ENCODE measurements at regions not wholly inside any gene's neighbourhood (a gene's known extent, or its start where the extent isn't known, plus 50 kb on each side); places are given as distances from the start of the nearest gene placed in this dataset.
"Not testable (repeated sequence)": the region's sequence is repeated elsewhere in the genome, so short reads cannot be mapped to it uniquely, and the experiment has no call there.

- DNase-seq (ENCODE audit: low read depth in 4 of 4, low spot score in 1 of 4) = no peak
These were observed 70.0 kb downstream of the KCTD15 start for GRCh38 chr19:33866696-33867095.

- no peak for DNase-seq (ENCODE audit: low read depth in 4 of 4, low spot score in 1 of 4)
These were observed 71.5 kb downstream of the KCTD15 start for GRCh38 chr19:33868076-33868735.

DNA sequence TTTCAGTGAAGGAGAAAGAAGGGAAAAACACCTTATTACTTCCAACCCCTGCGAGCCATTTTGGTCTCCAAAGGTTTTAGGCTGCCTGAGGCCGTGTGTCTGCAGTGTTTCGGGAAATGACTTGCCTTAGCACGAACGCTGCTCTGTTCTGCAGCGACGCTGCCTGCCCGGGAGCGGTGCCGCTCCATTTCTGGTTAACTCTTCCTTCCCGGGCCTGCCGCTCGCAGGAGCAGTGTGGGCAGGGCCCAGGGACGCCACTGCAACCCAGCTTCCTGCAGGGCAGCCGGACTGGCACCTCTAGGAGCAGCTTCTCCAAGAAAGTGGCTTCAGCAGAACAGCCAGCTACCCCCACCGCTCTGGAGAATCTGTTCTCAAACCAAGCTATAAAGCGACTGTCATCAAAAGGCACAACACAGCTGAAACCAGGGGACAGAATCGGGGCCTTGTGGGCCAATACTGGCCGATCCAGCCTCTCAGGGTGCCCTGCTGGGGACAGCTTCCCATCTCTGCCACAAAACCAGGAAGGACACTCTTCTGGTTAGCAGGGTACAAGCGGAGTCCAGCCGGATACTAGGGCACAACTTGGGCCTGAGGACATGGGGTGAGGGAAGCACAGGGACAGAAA lies 72.2 kb downstream of the KCTD15 start:
- no peak for DNase-seq (ENCODE audit: low read depth in 4 of 4, low spot score in 1 of 4)

DNA sequence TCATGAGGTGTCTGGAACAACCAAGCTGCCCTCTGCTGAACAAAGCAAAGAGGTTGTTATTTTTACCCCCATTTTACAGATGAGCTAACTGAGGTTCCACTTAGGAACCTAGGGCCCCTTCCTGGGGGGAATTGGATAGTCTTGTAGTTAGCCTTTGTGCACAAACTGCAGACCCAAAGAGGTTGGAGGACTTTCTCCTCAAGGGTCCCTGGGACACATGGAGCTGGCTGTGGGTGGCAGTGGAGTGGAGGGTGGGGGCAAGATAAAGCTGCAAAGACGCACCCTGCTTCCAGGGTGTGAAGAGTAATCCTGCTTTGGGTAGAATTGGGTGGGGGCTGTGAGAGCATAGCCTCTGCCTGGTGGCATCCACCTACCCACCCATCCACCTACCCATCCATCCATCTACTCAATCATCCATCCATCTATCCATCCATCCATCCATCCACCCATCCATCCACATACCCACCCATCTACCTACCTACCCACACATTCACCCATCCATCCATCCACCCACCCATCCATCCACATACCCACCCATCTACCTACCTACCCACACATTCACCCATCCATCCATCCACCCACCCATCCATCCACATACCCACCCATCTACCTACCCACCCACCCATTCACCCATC lies 73.7 kb downstream of the KCTD15 start:
- DNase-seq (ENCODE audit: low read depth in 4 of 4, low spot score in 1 of 4) = not testable (repeated sequence)

GRCh38 chr19:33871605-33872004 lies 74.9 kb downstream of the KCTD15 start:
- no peak for DNase-seq (ENCODE audit: low read depth in 4 of 4, low spot score in 1 of 4)

GRCh38 chr19:33872445-33873320 lies 76.0 kb downstream of the KCTD15 start:
- no peak for DNase-seq (ENCODE audit: low read depth in 4 of 4, low spot score in 1 of 4)

GRCh38 chr19:33875071-33875470 lies 78.4 kb downstream of the KCTD15 start:
- DNase-seq (ENCODE audit: low read depth in 4 of 4, low spot score in 1 of 4) = no peak

GRCh38 chr19:33876192-33876591 lies 79.5 kb downstream of the KCTD15 start:
- DNase-seq (ENCODE audit: low read depth in 4 of 4, low spot score in 1 of 4) = no peak

- DNase-seq (ENCODE audit: low read depth in 4 of 4, low spot score in 1 of 4) = no peak
These were observed 81.4 kb downstream of the KCTD15 start for GRCh38 chr19:33878030-33878544.

- DNase-seq (ENCODE audit: low read depth in 4 of 4, low spot score in 1 of 4) = no peak
These were observed 82.5 kb downstream of the KCTD15 start for GRCh38 chr19:33878910-33879810.

- DNase-seq (ENCODE audit: low read depth in 4 of 4, low spot score in 1 of 4) = no peak
These were observed 83.3 kb downstream of the KCTD15 start for GRCh38 chr19:33879818-33880575.

GRCh38 chr19:33883859-33884519 lies 87.3 kb downstream of the KCTD15 start:
- no peak for DNase-seq (ENCODE audit: low read depth in 4 of 4, low spot score in 1 of 4)

DNA sequence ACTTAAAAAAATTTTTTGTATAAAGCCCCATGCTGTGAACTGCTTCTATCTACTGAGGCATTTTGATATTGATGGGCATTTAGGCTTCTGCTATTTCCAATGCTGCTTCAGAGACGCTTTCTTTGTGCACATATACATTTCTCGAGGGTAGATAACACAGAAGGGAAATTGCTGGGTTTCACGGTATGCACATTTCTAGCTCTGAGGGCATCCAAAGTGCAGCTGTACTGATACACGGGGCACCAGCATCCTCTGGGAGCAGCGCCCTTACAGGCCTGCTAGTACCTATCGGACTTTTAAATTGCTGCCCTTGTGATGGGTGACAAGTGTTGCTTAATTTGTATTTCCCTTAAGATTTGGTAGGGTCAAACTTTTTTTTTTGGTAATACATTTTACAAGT lies 88.6 kb downstream of the KCTD15 start:
- DNase-seq (ENCODE audit: low read depth in 4 of 4, low spot score in 1 of 4) = no peak

DNA sequence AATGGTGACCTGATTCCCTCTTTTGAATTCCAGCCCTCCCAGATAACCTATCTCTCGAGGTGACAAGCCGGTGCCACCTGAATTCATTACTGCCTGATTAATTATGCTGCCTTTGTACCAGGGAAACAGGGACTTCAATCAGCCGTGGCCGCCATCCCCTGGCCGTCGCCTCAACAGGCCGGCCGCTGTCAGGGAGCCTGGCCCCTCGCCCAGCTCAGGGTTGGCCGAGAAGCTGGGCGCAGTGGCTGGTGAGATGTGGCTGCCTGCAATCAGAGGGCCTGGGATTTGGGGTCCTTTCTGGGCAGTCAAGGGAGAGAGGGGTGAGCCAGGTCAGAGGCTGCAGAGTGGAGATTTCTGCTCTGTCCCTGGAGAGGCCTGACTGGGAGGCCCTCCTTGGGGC lies 91.2 kb downstream of the KCTD15 start:
- no peak for DNase-seq (ENCODE audit: low read depth in 4 of 4, low spot score in 1 of 4)

- DNase-seq (ENCODE audit: low read depth in 4 of 4, low spot score in 1 of 4) = no peak
These were observed 92.0 kb downstream of the KCTD15 start for GRCh38 chr19:33888665-33889064.

DNA sequence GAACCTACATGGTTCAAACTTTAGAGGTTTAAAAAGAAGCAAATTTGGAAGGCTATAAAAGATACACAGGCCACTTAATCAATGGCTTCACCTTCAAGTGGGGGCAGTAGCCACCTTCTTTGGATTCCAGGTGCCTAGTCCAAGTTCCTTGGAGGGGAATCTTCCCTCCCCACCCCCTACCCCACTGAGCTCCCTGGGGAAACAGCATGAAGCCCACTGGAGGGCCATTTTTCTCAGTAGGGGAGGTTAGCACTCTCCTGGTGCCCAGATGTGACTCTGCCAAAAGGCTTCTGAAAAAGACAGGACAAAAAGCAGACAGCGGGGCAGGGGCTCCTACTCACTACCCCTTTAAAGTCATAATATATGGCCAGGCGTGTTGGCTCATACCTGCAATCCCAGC lies 93.9 kb downstream of the KCTD15 start:
- DNase-seq (ENCODE audit: low read depth in 4 of 4, low spot score in 1 of 4) = no peak

GRCh38 chr19:33891773-33892172 lies 95.1 kb downstream of the KCTD15 start:
- no peak for DNase-seq (ENCODE audit: low read depth in 4 of 4, low spot score in 1 of 4)

GRCh38 chr19:33894787-33895186 lies 98.1 kb downstream of the KCTD15 start:
- no peak for DNase-seq (ENCODE audit: low read depth in 4 of 4, low spot score in 1 of 4)

DNA sequence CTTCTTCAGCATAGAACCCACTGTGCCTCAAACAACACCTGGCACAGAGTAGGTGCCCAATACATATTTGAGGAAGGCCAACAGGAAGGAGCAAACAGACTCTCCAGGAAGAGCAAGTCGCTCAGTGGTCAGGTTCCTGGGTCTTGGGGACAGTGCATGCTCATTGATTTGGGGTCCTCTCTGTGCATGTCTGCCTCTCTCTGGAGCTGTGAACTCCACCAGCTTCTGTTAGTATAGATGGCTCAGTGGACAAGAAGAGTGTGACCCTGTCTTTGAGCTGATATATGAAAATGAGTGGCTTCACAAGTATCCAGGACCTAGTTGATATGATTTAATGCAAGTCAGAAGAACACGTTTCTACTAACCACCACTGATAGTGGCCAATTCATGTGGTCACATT lies 98.7 kb downstream of the KCTD15 start:
- DNase-seq (ENCODE audit: low read depth in 4 of 4, low spot score in 1 of 4) = no peak
